GM12874 (cell line): ENCODE measurements at regions not wholly inside any gene's neighbourhood (a gene's known extent, or its start where the extent isn't known, plus 50 kb on each side); places are given as distances from the start of the nearest gene placed in this dataset.

Source experiments
- CTCF ChIP-seq: IDR thresholded peaks from 2 replicates; pipeline ENCODE4 v1.5.1; 2011; ENCODE audit warnings: low read depth, mild to moderate bottlenecking, control low read depth, low read length, moderate library complexity; ENCODE audit not compliant: insufficient read depth

DNA sequence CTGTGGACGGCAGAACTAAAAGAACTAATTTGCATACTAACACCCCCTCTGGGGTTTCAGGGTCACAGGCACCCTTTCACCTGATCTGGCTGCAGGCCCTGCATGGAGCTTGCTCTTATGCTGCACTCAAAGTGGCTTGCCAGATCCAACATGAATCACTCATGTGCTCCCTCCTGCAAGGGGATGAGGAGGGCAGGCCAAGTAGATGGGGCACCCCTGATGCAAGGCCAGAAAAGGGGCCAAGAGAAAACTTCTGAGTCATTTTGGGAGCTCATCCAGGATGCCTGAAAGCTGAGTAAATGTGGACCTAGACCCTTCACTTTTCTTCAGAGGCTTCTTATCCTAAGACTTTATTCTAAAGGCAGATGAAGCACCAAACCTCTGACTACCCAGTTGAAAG lies 558.5 kb upstream of the PTGER4 start:
- TF ChIP-seq CTCF, result no peak

- TF ChIP-seq CTCF, result no peak
Measured at GRCh38 chr5:40112875-40113274, 566.8 kb upstream of the PTGER4 start.

DNA sequence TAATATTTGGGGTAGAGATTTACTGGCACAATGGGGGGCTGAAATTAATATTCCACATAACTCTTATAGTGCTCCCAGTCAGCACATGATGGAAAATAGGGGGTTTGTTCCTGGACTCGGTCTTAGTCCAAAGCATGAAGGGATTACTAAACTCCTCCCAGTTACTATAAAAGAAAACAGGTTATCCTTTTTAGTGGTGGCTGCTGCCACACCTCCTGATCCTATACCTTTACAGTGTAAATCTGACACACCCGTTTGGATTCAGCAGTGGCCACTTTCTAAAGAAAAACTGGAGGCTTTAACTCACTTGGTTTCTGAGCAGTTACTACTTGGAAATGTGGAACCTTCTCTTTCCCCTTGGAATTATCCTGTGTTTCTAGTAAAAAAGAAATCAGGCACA lies 572.9 kb upstream of the PTGER4 start:
- TF ChIP-seq CTCF, result no peak

DNA sequence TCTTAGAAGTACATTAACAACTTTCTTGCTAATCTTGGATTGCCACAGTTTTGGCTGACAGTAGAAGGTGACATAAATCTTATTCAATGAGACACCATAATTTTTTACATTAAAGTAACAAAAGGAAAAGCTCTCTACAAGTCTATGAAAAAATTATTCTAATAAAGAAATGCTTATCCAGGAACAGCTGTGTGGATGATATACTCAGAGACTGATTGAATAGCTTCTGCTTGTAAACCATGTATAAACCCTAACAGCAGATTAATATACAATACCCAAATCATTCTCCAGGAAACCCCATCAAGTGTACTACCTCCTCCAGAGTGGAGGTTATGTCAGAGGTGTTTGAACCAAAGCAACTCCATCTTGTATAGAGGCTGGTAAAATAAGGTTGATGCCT lies 581.4 kb upstream of the PTGER4 start:
- no peak for TF ChIP-seq CTCF

- no peak for TF ChIP-seq CTCF
Measured at GRCh38 chr5:40093550-40093949, 586.2 kb upstream of the PTGER4 start.

- TF ChIP-seq CTCF, result no peak
Measured at GRCh38 chr5:40089269-40089668, 590.4 kb upstream of the PTGER4 start.

DNA sequence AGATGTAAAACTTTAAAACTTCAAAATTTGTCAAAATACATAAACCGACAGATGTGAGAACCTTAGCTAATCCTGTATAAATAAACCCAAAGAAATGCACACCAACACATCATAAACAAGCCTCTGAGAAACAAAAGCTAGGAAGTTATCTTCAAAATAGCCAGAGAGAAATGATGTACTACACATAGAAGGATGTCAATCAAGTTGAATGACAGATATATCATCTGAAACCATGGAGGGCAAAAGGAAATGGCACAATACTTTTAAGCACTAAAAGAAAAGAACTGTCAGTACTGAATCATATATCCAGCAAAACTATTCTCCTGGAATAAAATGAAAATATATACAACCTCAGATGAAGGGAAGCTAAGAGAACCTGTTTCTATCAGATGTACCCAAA lies 595.1 kb upstream of the PTGER4 start:
- TF ChIP-seq CTCF, result no peak

- TF ChIP-seq CTCF, result no peak
Measured at GRCh38 chr5:40082313-40082712, 597.4 kb upstream of the PTGER4 start.
